Activated B cell treated with CpG ODN at 0.5 μM for 24 hours (primary cell): ENCODE measurements at regions not wholly inside any gene's neighbourhood (a gene's known extent, or its start where the extent isn't known, plus 50 kb on each side); places are given as distances from the start of the nearest gene placed in this dataset.

Experiments
- ATAC-seq: fragments of 200-7000 bp; cut with Tn5 transposase; one replicate; pipeline ENCODE4 v1.10.0; 2021; ENCODE audit warnings: low read depth, mild to moderate bottlenecking, moderate library complexity
- CTCF ChIA-PET: fragments of 350-600 bp; sonication (Branson Sonifier 250); formaldehyde crosslinking; loops from one replicate; lab custom pipeline; 2021; ENCODE audit warnings: antibody characterized with exemption; lab: Charles Lee
- POLR2A ChIA-PET: fragments of 350-600 bp; sonication (Branson Sonifier 250); formaldehyde crosslinking; loops from one replicate; lab custom pipeline; 2021; ENCODE audit warnings: antibody characterized with exemption; lab: Charles Lee
- DNase-seq: peaks from one replicate; pipeline ENCODE4 v3.0.0; 2022
- H3K27ac Mint-ChIP-seq: one replicate; pipeline ENCODE4 v1.8.0; 2020; ENCODE audit warnings: mixed read lengths
- H3K27me3 Mint-ChIP-seq: one replicate; pipeline ENCODE4 v1.8.0; 2021; ENCODE audit warnings: mixed read lengths
- H3K36me3 Mint-ChIP-seq: one replicate; pipeline ENCODE4 v1.8.0; 2021; ENCODE audit warnings: low read depth, mixed read lengths
- H3K4me1 Mint-ChIP-seq: one replicate; pipeline ENCODE4 v1.8.0; 2021; ENCODE audit warnings: mixed read lengths
- H3K4me3 Mint-ChIP-seq: one replicate; pipeline ENCODE4 v1.8.0; 2020; ENCODE audit warnings: mild to moderate bottlenecking, mixed read lengths
- H3K9me3 Mint-ChIP-seq: one replicate; pipeline ENCODE4 v1.8.0; 2020; ENCODE audit warnings: mixed read lengths
- CTCF ChIP-seq: fragments of 200-600 bp; IDR thresholded peaks from one replicate; pipeline ENCODE4 v1.8.0; 2022; ENCODE audit warnings: antibody characterized with exemption, mild to moderate bottlenecking
- intact Hi-C: fragments of 100-400 bp; cut with micrococcal nuclease; formaldehyde crosslinking; loops from one replicate; pipeline ENCODE4 v1.15.1; 2024

DNA sequence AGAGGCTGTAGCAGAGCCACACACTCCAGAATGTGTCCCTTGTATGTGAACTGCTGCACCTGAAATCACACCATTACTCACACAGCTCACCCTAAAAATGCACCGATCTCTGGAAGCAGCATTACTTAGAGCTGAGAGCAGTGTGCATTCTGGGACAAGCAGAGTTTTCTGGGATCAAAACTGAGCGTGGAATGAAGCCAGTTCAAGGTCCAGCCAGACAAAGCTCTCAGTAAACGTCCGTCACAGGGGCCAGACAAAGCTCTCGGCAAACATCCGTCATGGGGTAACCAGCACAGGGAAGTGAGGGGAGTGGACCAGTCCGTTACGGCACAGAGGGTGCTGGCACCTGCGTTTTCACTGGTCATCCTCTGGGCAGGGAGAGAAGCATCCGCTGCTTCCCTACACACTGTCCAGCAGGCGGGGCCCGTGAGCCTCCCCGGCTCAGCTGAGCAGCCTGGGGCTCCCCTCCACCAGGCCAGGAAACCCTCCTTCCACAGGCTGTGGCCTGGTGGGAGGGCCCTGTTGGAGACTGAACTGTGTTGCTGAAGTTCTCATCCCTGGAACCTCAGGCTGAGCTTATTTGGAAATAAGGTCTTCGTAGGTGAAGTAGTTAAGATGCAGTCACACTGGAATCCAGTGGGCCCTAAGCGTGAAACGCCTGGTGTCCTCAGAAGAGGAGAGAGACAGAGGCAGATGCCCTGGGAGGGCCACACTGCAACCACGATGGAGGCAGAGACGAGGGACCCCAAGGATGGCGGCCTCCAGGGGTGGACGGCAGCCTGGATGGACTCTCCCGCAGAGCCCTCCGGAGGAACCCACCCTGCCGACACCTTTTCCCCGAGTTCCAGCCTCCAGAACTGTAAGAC lies 883.9 kb downstream of the BRD1 start:
- DNase-seq, result no peak
- no peaks in the 10 kb centered on the region for H3K4me1 Mint-ChIP-seq

GRCh38 chr22:48942698-48943566 lies 884.7 kb downstream of the BRD1 start:
- ATAC-seq, result no peak
- Mint-ChIP-seq H3K4me1 (no peaks in the 10 kb centered on the region), H3K27me3 (no peaks in the 10 kb centered on the region), H3K9me3 (no peaks in the 10 kb centered on the region), H3K36me3 (no peaks in the 10 kb centered on the region), H3K27ac (no peak overlapping the region), H3K4me3 (no peak overlapping the region)
- CTCF ChIA-PET, result no interaction called here
- intact Hi-C loops, result no loop called here
- DNase-seq, result no peak
- POLR2A ChIA-PET, result no interaction called here
- TF ChIP-seq CTCF, result no peak

More for the DNA sequence above, 883.9 kb downstream of the BRD1 start:
- no peaks in the 10 kb centered on the region for H3K9me3 Mint-ChIP-seq
- no peak for TF ChIP-seq CTCF
- H3K27ac Mint-ChIP-seq, result no peak overlapping the region
- ATAC-seq, result no peak
- POLR2A ChIA-PET, result no interaction called here
- no peaks in the 10 kb centered on the region for H3K36me3 Mint-ChIP-seq
- no peaks in the 10 kb centered on the region for H3K27me3 Mint-ChIP-seq
- H3K4me3 Mint-ChIP-seq, result no peak overlapping the region
- intact Hi-C loops, result no loop called here
- CTCF ChIA-PET, result no interaction called here

GRCh38 chr22:48941903-48942575 lies 885.6 kb downstream of the BRD1 start:
- no peak for TF ChIP-seq CTCF
- ATAC-seq (no peak), DNase-seq (no peak)
- Mint-ChIP-seq H3K4me3 (no peak overlapping the region), H3K27me3 (no peaks in the 10 kb centered on the region), H3K27ac (no peak overlapping the region), H3K36me3 (no peaks in the 10 kb centered on the region), H3K4me1 (no peaks in the 10 kb centered on the region), H3K9me3 (no peaks in the 10 kb centered on the region)
- intact Hi-C loops, result no loop called here
- ChIA-PET POLR2A (no interaction called here), CTCF (no interaction called here)

DNA sequence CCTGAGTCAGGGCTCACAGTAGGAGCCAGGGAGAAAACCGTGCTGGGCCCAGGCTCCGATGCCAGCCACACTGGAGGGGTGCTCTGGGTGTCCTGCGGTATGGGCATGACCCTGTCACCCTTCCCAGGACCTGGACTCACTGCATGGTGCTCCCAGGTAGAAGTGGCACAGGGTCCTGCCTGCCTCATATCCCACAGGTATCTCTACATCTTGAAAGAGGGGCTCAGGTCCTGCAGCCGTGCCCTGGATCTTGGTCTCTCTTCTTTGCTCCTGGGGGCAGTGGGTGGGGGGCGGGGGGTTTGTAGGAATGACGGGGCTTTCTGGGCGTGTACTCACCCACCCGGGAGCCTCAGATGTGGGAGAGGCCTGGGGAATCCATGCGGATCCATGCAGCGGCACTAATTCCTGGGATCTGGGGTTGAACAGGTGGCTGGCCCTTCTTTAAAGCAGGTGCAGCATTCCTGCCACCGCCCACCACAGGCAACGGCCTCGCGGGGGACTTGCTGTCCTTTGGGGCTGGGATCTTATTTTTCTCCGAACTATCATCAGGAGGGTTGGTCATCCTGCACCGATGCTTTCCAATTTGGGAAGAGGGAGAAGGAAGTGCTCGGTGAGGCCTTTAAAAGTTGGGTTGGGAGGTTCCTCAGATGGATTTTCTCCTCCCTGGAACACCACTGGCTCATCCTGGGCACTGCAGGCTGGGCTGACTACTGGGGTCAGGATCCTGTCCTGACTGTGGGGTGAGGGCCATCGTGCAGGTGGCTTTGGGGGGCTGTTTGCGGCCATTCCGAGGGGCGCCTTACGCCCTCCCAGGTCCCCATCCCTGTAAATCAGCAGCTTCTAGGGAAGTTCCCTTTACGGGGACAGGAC lies 886.4 kb downstream of the BRD1 start:
- ATAC-seq, result no peak
- no peak for TF ChIP-seq CTCF
- CTCF ChIA-PET, result no interaction called here
- no peaks in the 10 kb centered on the region for H3K27me3 Mint-ChIP-seq
- no peaks in the 10 kb centered on the region for H3K4me1 Mint-ChIP-seq
- H3K4me3 Mint-ChIP-seq, result no peak overlapping the region
- POLR2A ChIA-PET, result no interaction called here
- H3K27ac Mint-ChIP-seq, result no peak overlapping the region
- intact Hi-C loops, result no loop called here
- H3K36me3 Mint-ChIP-seq, result no peaks in the 10 kb centered on the region
- DNase-seq, result no peak
- H3K9me3 Mint-ChIP-seq, result no peaks in the 10 kb centered on the region
